ENCODE measurements at regions not wholly inside any gene's neighbourhood (a gene's known extent, or its start where the extent isn't known, plus 50 kb on each side); places are given as distances from the start of the nearest gene placed in this dataset.

DNA sequence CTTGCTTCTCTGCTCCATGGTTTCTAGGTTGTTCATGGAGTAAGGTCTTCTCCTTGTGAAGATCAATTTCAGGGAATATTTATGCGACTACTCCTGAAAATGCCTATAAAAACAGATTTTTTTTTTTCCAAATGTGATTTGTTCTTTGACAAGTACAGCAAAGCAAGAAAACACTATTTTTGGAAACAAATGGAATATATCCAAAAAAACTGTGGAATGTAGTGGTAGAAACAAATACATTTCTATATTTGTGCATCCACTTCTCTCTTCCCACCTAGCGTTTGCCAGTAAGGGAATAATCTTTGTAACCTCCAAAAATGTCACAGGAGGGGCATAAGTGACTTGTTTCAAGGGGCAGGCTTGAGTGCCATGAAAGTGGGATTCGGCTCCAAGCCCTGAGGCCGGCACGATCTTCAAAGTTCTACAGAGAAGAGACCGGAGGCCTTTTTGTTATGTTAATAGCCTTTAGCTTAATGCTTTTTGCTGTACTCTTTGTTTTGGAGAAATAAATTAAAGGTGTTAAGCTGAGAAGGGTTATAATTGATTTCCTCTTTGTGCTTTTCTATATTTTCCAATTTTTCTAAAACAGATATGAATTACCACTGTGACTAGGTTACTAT is 200.6 kb downstream of the NRP2 start:
- no peaks in the 10 kb centered on the region for H3K9me3 ChIP-seq (replicated peaks; ENCODE audit: control insufficient read depth, insufficient read depth, low read length)
- dilution Hi-C loops (cut with MboI; ENCODE audit: extremely low pct_ligation_motif_present, low sequenced_read_pairs) (no loop called here), intact Hi-C loops (cut with micrococcal nuclease) (no loop called here)
- H3K4me2 ChIP-seq (ENCODE audit: insufficient read depth, low read length): no peak overlapping the region
- no peaks in the 10 kb centered on the region for H4K20me1 ChIP-seq (replicated peaks; ENCODE audit: control insufficient read depth, extremely low read depth, insufficient read depth, low read length)
- H3K9ac ChIP-seq (replicated peaks; ENCODE audit: extremely low read depth, insufficient read depth, low read length): no peak overlapping the region
- no peak for FAIRE-seq
- H3K27ac ChIP-seq (ENCODE audit: insufficient read depth, low read depth, low read length): no peak overlapping the region
- ChIA-PET POLR2A (no interaction called here), CTCF (interaction anchor here (1.6 to 3.7 kb wide), 3 partner anchors 107 to 1737 kb away, joined by 3 to 20 read pairs (median 7); no protein-coding TSS in a partner anchor)
- TF ChIP-seq JUN (IDR thresholded peaks at IDR 0.05; ENCODE audit: borderline replicate concordance, insufficient read depth, insufficient read length, low read depth) (no peak), POLR2A (IDR thresholded peaks at IDR 0.05; ENCODE audit: low read depth, low read length) (no peak), MYC (IDR thresholded peaks at IDR 0.05; ENCODE audit: low read depth, low read length) (no peak), GATA2 (IDR thresholded peaks at IDR 0.05; ENCODE audit: insufficient read depth, insufficient read length, low read depth, low read length) (no peak), FOS (IDR thresholded peaks at IDR 0.05; ENCODE audit: borderline replicate concordance, insufficient read depth, low read length) (no peak), EZH2 (IDR thresholded peaks at IDR 0.05; ENCODE audit: borderline replicate concordance, low read depth, low read length, severe bottlenecking) (no peak), POLR2AphosphoS5 (IDR thresholded peaks at IDR 0.05; ENCODE audit: insufficient read depth, low read depth, low read length) (no peak)
- TF ChIP-seq, protein P1, sequence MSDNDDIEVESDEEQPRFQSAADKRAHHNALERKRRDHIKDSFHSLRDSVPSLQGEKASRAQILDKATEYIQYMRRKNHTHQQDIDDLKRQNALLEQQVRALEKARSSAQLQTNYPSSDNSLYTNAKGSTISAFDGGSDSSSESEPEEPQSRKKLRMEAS (IDR thresholded peaks at IDR 0.05; ENCODE audit: insufficient read depth, insufficient read length): no peak
- TF ChIP-seq, protein P2, sequence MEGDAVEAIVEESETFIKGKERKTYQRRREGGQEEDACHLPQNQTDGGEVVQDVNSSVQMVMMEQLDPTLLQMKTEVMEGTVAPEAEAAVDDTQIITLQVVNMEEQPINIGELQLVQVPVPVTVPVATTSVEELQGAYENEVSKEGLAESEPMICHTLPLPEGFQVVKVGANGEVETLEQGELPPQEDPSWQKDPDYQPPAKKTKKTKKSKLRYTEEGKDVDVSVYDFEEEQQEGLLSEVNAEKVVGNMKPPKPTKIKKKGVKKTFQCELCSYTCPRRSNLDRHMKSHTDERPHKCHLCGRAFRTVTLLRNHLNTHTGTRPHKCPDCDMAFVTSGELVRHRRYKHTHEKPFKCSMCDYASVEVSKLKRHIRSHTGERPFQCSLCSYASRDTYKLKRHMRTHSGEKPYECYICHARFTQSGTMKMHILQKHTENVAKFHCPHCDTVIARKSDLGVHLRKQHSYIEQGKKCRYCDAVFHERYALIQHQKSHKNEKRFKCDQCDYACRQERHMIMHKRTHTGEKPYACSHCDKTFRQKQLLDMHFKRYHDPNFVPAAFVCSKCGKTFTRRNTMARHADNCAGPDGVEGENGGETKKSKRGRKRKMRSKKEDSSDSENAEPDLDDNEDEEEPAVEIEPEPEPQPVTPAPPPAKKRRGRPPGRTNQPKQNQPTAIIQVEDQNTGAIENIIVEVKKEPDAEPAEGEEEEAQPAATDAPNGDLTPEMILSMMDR (IDR thresholded peaks at IDR 0.05; ENCODE audit: extremely low read depth in 1 of 2, insufficient read depth in 1 of 2, low read depth in 1 of 2, low read length in 2 of 2): no peak
- no peaks in the 10 kb centered on the region for H3K4me1 ChIP-seq (ENCODE audit: control insufficient read depth, extremely low read depth, insufficient read depth, low read length)
- no peak for DNase-seq (ENCODE audit: low read depth, low spot score)
- H3K27me3 ChIP-seq (ENCODE audit: control insufficient read depth in 2 of 2, insufficient read depth in 2 of 2, low read length in 2 of 2): peaks cover 0 to 6% of the 10 kb centered on the region in 2 experiments
- no peak overlapping the region for H2AFZ ChIP-seq (ENCODE audit: low read depth, low read length)
- no peak overlapping the region for H3K4me3 ChIP-seq (replicated peaks in 1 of 3; ENCODE audit: insufficient read depth in 1 of 3, low read depth in 1 of 3, low read length in 3 of 3)
- H3K79me2 ChIP-seq (ENCODE audit: control insufficient read depth, insufficient read depth, low read length): no peaks in the 10 kb centered on the region
- no peaks in the 10 kb centered on the region for H3K9me1 ChIP-seq (replicated peaks; ENCODE audit: control insufficient read depth, extremely low read depth, insufficient read depth, low read length)
- no TSS peak for BruUV-seq (replicated peaks)
- H3K36me3 ChIP-seq (ENCODE audit: control insufficient read depth in 2 of 2, extremely low read depth in 1 of 2, insufficient read depth in 2 of 2, low read length in 2 of 2): no peaks in the 10 kb centered on the region

Data from endothelial cell of umbilical vein (primary cell).